Nephron progenitor cell (in vitro differentiated cells): ENCODE measurements at regions not wholly inside any gene's neighbourhood (a gene's known extent, or its start where the extent isn't known, plus 50 kb on each side); places are given as distances from the start of the nearest gene placed in this dataset.

Experiments
- DNase-seq: peaks from one replicate; pipeline ENCODE4 v3.0.0; 2021
- H3K27ac Mint-ChIP-seq: 2 replicates; pipeline ENCODE4 v1.8.0; 2021; ENCODE audit warnings: mild to moderate bottlenecking, moderate library complexity, mixed read lengths
- H3K27me3 Mint-ChIP-seq: 2 replicates; pipeline ENCODE4 v1.8.0; 2021; ENCODE audit warnings: mild to moderate bottlenecking, low read depth, mixed read lengths; ENCODE audit not compliant: poor library complexity
- H3K36me3 Mint-ChIP-seq: 2 replicates; pipeline ENCODE4 v1.8.0; 2021; ENCODE audit warnings: low read depth, mixed read lengths
- H3K4me1 Mint-ChIP-seq: 2 replicates; pipeline ENCODE4 v1.8.0; 2021; ENCODE audit warnings: mixed read lengths
- H3K4me3 Mint-ChIP-seq: 2 replicates; pipeline ENCODE4 v1.8.0; 2021; ENCODE audit warnings: mild to moderate bottlenecking, moderate library complexity, mixed read lengths
- H3K9me3 Mint-ChIP-seq: 2 replicates; pipeline ENCODE4 v1.8.0; 2021; ENCODE audit warnings: mild to moderate bottlenecking, moderate library complexity, mixed read lengths
- TF ChIP-seq, protein P1 (sequence below): fragments of 200-600 bp; sonication (generic); IDR thresholded peaks from 2 replicates; pipeline ENCODE4 v1.5.0; 2021; ENCODE audit warnings: antibody characterized with exemption

- no peaks in the 10 kb centered on the region for H3K9me3 Mint-ChIP-seq
- peaks cover 6% of the 10 kb centered on the region for H3K27me3 Mint-ChIP-seq
- H3K4me3 Mint-ChIP-seq: no peak overlapping the region
- no peak for DNase-seq
- peaks cover 9% of the 10 kb centered on the region for H3K4me1 Mint-ChIP-seq
- no peaks in the 10 kb centered on the region for H3K36me3 Mint-ChIP-seq
- TF ChIP-seq, protein P1, sequence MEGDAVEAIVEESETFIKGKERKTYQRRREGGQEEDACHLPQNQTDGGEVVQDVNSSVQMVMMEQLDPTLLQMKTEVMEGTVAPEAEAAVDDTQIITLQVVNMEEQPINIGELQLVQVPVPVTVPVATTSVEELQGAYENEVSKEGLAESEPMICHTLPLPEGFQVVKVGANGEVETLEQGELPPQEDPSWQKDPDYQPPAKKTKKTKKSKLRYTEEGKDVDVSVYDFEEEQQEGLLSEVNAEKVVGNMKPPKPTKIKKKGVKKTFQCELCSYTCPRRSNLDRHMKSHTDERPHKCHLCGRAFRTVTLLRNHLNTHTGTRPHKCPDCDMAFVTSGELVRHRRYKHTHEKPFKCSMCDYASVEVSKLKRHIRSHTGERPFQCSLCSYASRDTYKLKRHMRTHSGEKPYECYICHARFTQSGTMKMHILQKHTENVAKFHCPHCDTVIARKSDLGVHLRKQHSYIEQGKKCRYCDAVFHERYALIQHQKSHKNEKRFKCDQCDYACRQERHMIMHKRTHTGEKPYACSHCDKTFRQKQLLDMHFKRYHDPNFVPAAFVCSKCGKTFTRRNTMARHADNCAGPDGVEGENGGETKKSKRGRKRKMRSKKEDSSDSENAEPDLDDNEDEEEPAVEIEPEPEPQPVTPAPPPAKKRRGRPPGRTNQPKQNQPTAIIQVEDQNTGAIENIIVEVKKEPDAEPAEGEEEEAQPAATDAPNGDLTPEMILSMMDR: no peak
- no peak overlapping the region for H3K27ac Mint-ChIP-seq
These were observed 133.3 kb upstream of the MEX3C start for GRCh38 chr18:51330739-51331138.

- Mint-ChIP-seq H3K9me3 (no peaks in the 10 kb centered on the region), H3K27ac (no peak overlapping the region), H3K4me3 (no peak overlapping the region), H3K27me3 (peaks cover 3% of the 10 kb centered on the region), H3K36me3 (no peaks in the 10 kb centered on the region), H3K4me1 (no peaks in the 10 kb centered on the region)
- TF ChIP-seq, protein P1: no peak
- DNase-seq: no peak
These were observed 139.9 kb upstream of the MEX3C start for GRCh38 chr18:51337406-51337805.

GRCh38 chr18:51339856-51340255, 142.4 kb upstream of the MEX3C start:
- no peak overlapping the region for H3K27ac Mint-ChIP-seq
- TF ChIP-seq, protein P1: no peak
- peaks cover 3% of the 10 kb centered on the region for H3K27me3 Mint-ChIP-seq
- no peaks in the 10 kb centered on the region for H3K36me3 Mint-ChIP-seq
- H3K4me1 Mint-ChIP-seq: no peaks in the 10 kb centered on the region
- no peak overlapping the region for H3K4me3 Mint-ChIP-seq
- no peak for DNase-seq
- no peaks in the 10 kb centered on the region for H3K9me3 Mint-ChIP-seq

DNA sequence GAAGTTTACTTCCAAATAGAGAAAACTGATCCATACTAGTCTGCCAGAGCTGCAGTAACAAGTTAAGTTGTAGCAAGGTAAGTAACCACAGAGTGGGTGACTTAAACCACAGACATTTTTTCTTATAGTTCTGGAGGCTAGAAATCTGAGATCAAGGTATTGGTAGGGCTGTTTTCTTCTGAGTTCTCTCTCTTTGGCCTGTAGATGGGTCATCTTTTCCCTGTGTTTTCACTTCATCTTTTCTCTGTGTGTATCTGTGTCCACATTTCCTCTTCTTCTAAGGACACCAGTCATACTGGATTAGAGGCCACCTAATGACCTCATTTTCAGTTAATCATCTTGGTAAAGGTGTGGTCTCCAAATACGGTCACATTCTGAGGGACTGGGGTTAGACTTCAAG, 142.9 kb upstream of the MEX3C start:
- Mint-ChIP-seq H3K9me3 (no peaks in the 10 kb centered on the region), H3K4me1 (no peaks in the 10 kb centered on the region), H3K27me3 (peaks cover 3% of the 10 kb centered on the region), H3K27ac (no peak overlapping the region), H3K36me3 (no peaks in the 10 kb centered on the region), H3K4me3 (no peak overlapping the region)
- DNase-seq: no peak
- TF ChIP-seq, protein P1: no peak

DNA sequence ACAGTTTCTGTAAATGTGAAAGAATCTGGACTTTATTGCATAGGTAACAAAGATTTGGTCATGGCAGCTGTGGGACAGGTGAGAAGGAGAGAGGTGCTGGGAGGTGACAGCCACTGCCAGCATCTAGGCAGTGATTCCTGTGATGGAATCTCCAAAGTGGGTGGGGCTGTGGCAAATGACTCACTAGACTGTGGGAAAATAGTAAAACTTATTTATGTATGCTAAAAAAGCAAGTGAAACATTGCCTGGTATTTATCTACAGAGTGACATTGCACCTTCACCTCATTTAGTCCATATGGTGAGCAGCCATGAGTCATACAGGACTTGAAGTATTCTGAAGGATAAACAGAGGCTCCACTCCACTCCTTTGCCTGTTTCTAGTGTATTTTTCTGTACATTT, 145.3 kb upstream of the MEX3C start:
- Mint-ChIP-seq H3K4me1 (no peaks in the 10 kb centered on the region), H3K4me3 (no peak overlapping the region), H3K27me3 (peaks cover 6% of the 10 kb centered on the region), H3K36me3 (no peaks in the 10 kb centered on the region), H3K27ac (no peak overlapping the region), H3K9me3 (no peaks in the 10 kb centered on the region)
- no peak for DNase-seq
- TF ChIP-seq, protein P1: no peak

GRCh38 chr18:51345848-51346391, 148.4 kb upstream of the MEX3C start:
- no peaks in the 10 kb centered on the region for H3K9me3 Mint-ChIP-seq
- H3K4me3 Mint-ChIP-seq: no peak overlapping the region
- peaks cover 12% of the 10 kb centered on the region for H3K27me3 Mint-ChIP-seq
- peaks cover 7% of the 10 kb centered on the region for H3K4me1 Mint-ChIP-seq
- DNase-seq: no peak
- H3K27ac Mint-ChIP-seq: no peak overlapping the region
- no peaks in the 10 kb centered on the region for H3K36me3 Mint-ChIP-seq
- TF ChIP-seq, protein P1: no peak
